Kidney epithelial cell (primary cell): ENCODE measurements at regions not wholly inside any gene's neighbourhood (a gene's known extent, or its start where the extent isn't known, plus 50 kb on each side); places are given as distances from the start of the nearest gene placed in this dataset.

Experiments used
- DNase-seq: peaks from one replicate; pipeline ENCODE4 v3.0.0-alpha.2; 2010; ENCODE audit warnings: low read depth
- H3K27me3 ChIP-seq: 2 replicates; pipeline ENCODE4 v1.6.0; 2011; ENCODE audit warnings: low read length; ENCODE audit not compliant: control insufficient read depth, insufficient read depth
- H3K36me3 ChIP-seq: 2 replicates; pipeline ENCODE4 v1.5.1; 2011; ENCODE audit warnings: low read length; ENCODE audit not compliant: control insufficient read depth, insufficient read depth
- H3K4me3 ChIP-seq: 2 replicates; pipeline ENCODE4 v1.5.1; 2011; ENCODE audit warnings: low read depth, mild to moderate bottlenecking, control low read depth, low read length
- CTCF ChIP-seq: IDR thresholded peaks from 2 replicates; pipeline ENCODE4 v1.5.1; 2011; ENCODE audit warnings: mild to moderate bottlenecking, moderate library complexity, low read length, control low read depth, inconsistent platforms; ENCODE audit not compliant: insufficient read depth, poor library complexity, severe bottlenecking

GRCh38 chr9:72422214-72422613, 57.2 kb upstream of the ZFAND5 start:
- no peak for TF ChIP-seq CTCF
- DNase-seq: no peak
- no peaks in the 10 kb centered on the region for H3K27me3 ChIP-seq

GRCh38 chr9:72420783-72421182, 55.8 kb upstream of the ZFAND5 start:
- H3K36me3 ChIP-seq: no peaks in the 10 kb centered on the region
- H3K27me3 ChIP-seq: no peaks in the 10 kb centered on the region
- H3K4me3 ChIP-seq: no peak overlapping the region
- DNase-seq: no peak
- no peak for TF ChIP-seq CTCF

More at GRCh38 chr9:72422214-72422613, 57.2 kb upstream of the ZFAND5 start:
- H3K4me3 ChIP-seq: no peak overlapping the region
- H3K36me3 ChIP-seq: no peaks in the 10 kb centered on the region

GRCh38 chr9:72415948-72416347, 50.9 kb upstream of the ZFAND5 start:
- H3K4me3 ChIP-seq: no peak overlapping the region
- no peak for DNase-seq
- TF ChIP-seq CTCF: no peak
- H3K27me3 ChIP-seq: no peaks in the 10 kb centered on the region
- H3K36me3 ChIP-seq: no peaks in the 10 kb centered on the region

DNA sequence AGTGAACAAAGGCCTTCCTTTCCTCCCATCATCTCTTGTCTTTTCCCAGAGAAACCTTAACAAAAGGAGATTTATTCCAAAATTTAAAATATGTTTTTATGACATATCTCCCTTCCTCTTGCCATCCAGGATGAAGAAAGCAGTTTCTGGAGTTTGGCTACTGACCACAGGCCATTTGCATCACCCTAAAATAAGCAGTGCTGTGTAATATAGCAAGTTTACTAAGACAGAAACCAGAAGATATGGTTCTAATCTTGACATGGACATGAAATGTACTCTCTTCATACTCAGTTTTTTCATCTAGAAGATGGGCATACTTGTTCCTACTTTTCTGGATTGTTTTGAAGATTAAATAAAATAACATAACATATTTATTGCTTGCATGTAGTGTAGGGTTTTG, 50.2 kb upstream of the ZFAND5 start:
- no peak for TF ChIP-seq CTCF
- no peak for DNase-seq
- Histone ChIP-seq H3K4me3 (no peak overlapping the region), H3K27me3 (no peaks in the 10 kb centered on the region), H3K36me3 (no peaks in the 10 kb centered on the region)
